ENCODE measurements at regions not wholly inside any gene's neighbourhood (a gene's known extent, or its start where the extent isn't known, plus 50 kb on each side); places are given as distances from the start of the nearest gene placed in this dataset.
"Not testable (repeated sequence)": the region's sequence is repeated elsewhere in the genome, so short reads cannot be mapped to it uniquely, and the experiment has no call there.

- DNase-seq, result no peak
Observed at GRCh38 chr3:144815655-144816054, 844.0 kb downstream of the DIPK2A start.

GRCh38 chr3:144816323-144816722 is 844.7 kb downstream of the DIPK2A start:
- no peak for DNase-seq

- no peak for DNase-seq
Observed at GRCh38 chr3:144818973-144819372, 847.4 kb downstream of the DIPK2A start.

- DNase-seq, result not testable (repeated sequence)
Observed at GRCh38 chr3:144820232-144820631, 848.6 kb downstream of the DIPK2A start.

- no peak for DNase-seq
Observed at GRCh38 chr3:144820726-144821125, 849.1 kb downstream of the DIPK2A start.

- DNase-seq, result no peak
Observed at GRCh38 chr3:144821583-144821982, 850.0 kb downstream of the DIPK2A start.

GRCh38 chr3:144822671-144823070 is 851.0 kb downstream of the DIPK2A start:
- no peak for DNase-seq

- no peak for DNase-seq
Observed at GRCh38 chr3:144831955-144832716, 860.5 kb downstream of the DIPK2A start.

- DNase-seq, result no peak
Observed at GRCh38 chr3:144839991-144840390, 868.4 kb downstream of the DIPK2A start.

- DNase-seq, result no peak
Observed at GRCh38 chr3:144840866-144841265, 869.2 kb downstream of the DIPK2A start.

- no peak for DNase-seq
Observed at GRCh38 chr3:144843099-144843498, 871.5 kb downstream of the DIPK2A start.

- DNase-seq, result no peak
Observed at GRCh38 chr3:144852999-144853398, 881.4 kb downstream of the DIPK2A start.

- not testable (repeated sequence) for DNase-seq
Observed at GRCh38 chr3:144854020-144854419, 882.4 kb downstream of the DIPK2A start.

- no peak for DNase-seq
Observed at GRCh38 chr3:144859161-144859560, 887.5 kb downstream of the DIPK2A start.

GRCh38 chr3:144864646-144865045 is 893.0 kb downstream of the DIPK2A start:
- DNase-seq, result no peak

- DNase-seq, result no peak
Observed at GRCh38 chr3:144865948-144866347, 894.3 kb downstream of the DIPK2A start.

- no peak for DNase-seq
Observed at GRCh38 chr3:144866476-144866875, 894.9 kb downstream of the DIPK2A start.

GRCh38 chr3:144868506-144868905 is 896.9 kb downstream of the DIPK2A start:
- DNase-seq, result no peak

GRCh38 chr3:144873066-144873465 is 901.4 kb downstream of the DIPK2A start:
- DNase-seq, result no peak

GRCh38 chr3:144875211-144875610 is 903.6 kb downstream of the DIPK2A start:
- DNase-seq, result no peak

- DNase-seq, result no peak
Observed at GRCh38 chr3:144877356-144877755, 905.7 kb downstream of the DIPK2A start.

GRCh38 chr3:144879701-144880100 is 908.1 kb downstream of the DIPK2A start:
- DNase-seq, result no peak

- DNase-seq, result no peak
Observed at GRCh38 chr3:144893980-144894379, 922.4 kb downstream of the DIPK2A start.

- DNase-seq, result no peak
Observed at GRCh38 chr3:144894576-144894975, 923.0 kb downstream of the DIPK2A start.
